ENCODE measurements at regions not wholly inside any gene's neighbourhood (a gene's known extent, or its start where the extent isn't known, plus 50 kb on each side); places are given as distances from the start of the nearest gene placed in this dataset.

GRCh38 chr13:56019606-56020005, 1121.1 kb upstream of the PRR20A start:
- no peak overlapping the region for H3K4me3 ChIP-seq (ENCODE audit: low read depth, low read length)
- no peak for TF ChIP-seq CTCF (IDR thresholded peaks at IDR 0.05; ENCODE audit: low read depth, low read length, missing control alignments)
- no peak for DNase-seq (ENCODE audit: low read depth)
- in situ Hi-C loops (cut with HindIII; ENCODE audit: low sequenced_read_pairs) = no loop called here

DNA sequence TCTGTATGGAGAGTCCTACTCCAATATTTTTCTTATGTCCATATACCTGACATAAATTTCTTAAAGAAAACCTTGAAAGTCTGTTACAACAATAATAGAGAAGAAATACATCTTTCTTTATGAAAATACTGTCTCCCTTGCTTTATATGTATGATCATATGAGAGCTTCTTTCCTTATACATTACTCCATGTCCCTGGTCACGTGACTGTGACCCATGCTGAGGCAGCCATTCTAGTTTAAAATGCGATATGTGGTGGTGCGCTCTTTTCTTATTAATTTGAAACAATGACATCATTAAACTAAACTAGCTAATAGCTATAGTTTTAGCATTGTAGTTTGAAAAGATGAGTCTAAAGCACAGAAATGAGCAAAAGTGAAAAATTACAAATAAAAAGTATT, 1120.3 kb upstream of the PRR20A start:
- DNase-seq (ENCODE audit: low read depth) = no peak
- TF ChIP-seq CTCF (IDR thresholded peaks at IDR 0.05; ENCODE audit: low read depth, low read length, missing control alignments) = no peak
- in situ Hi-C loops (cut with HindIII; ENCODE audit: low sequenced_read_pairs) = no loop called here
- H3K4me3 ChIP-seq (ENCODE audit: low read depth, low read length) = no peak overlapping the region

- no peak for TF ChIP-seq CTCF (IDR thresholded peaks at IDR 0.05; ENCODE audit: low read depth, low read length, missing control alignments)
- no peak for DNase-seq (ENCODE audit: low read depth)
- in situ Hi-C loops (cut with HindIII; ENCODE audit: low sequenced_read_pairs) = no loop called here
- no peak overlapping the region for H3K4me3 ChIP-seq (ENCODE audit: low read depth, low read length)
Observed at GRCh38 chr13:56039992-56040391, 1100.7 kb upstream of the PRR20A start.

GRCh38 chr13:56066321-56066720, 1074.4 kb upstream of the PRR20A start:
- in situ Hi-C loops (cut with HindIII; ENCODE audit: low sequenced_read_pairs) = no loop called here
- no peak for TF ChIP-seq CTCF (IDR thresholded peaks at IDR 0.05; ENCODE audit: low read depth, low read length, missing control alignments)
- no peak overlapping the region for H3K4me3 ChIP-seq (ENCODE audit: low read depth, low read length)
- DNase-seq (ENCODE audit: low read depth) = no peak

- no peak overlapping the region for H3K4me3 ChIP-seq (ENCODE audit: low read depth, low read length)
- TF ChIP-seq CTCF (IDR thresholded peaks at IDR 0.05; ENCODE audit: low read depth, low read length, missing control alignments) = no peak
- DNase-seq (ENCODE audit: low read depth) = no peak
- in situ Hi-C loops (cut with HindIII; ENCODE audit: low sequenced_read_pairs) = no loop called here
Observed at GRCh38 chr13:56102641-56103040, 1038.1 kb upstream of the PRR20A start.

DNA sequence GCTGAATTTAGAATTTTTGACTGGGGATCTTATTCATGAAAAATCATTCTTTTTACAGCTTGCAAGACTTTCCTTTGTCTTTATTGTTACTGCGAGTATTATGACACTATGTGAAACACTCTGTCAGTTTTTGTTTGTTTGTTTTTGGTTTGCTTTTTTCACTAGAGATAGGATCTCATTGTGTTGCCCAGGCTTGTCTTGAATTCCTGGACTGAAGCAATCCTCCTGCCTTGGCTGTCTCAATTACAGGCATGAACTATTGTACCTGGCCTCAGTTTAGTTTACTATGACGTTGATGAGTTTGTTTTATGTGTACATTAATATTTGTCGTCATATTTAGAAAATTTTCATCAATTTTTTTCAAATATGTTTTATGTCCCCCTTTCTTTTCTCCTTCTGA, 1030.0 kb upstream of the PRR20A start:
- in situ Hi-C loops (cut with HindIII; ENCODE audit: low sequenced_read_pairs) = no loop called here
- no peak for TF ChIP-seq CTCF (IDR thresholded peaks at IDR 0.05; ENCODE audit: low read depth, low read length, missing control alignments)
- H3K4me3 ChIP-seq (ENCODE audit: low read depth, low read length) = no peak overlapping the region
- no peak for DNase-seq (ENCODE audit: low read depth)

DNA sequence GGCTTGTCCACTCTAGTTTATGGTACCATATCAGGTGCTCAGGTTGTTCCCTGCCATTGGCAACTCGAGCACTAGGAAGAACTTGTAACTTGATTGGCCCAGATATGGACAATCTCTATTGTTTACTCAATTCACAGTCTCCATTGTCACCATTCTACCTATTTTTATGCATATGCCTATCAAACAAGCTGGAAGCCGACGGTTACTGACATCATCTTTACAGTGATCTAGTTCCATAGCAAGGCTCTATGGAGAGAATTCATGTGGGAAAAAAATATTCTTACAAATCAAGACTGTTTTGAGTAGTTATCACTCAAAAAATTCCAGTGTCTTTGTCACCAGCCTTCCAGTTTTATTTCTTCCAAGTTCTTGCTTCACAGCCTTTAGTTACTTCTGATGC, 1006.2 kb upstream of the PRR20A start:
- TF ChIP-seq CTCF (IDR thresholded peaks at IDR 0.05; ENCODE audit: low read depth, low read length, missing control alignments) = no peak
- no peak for DNase-seq (ENCODE audit: low read depth)
- no peak overlapping the region for H3K4me3 ChIP-seq (ENCODE audit: low read depth, low read length)
- in situ Hi-C loops (cut with HindIII; ENCODE audit: low sequenced_read_pairs) = no loop called here
